SK-N-SH (cell line): ENCODE measurements at regions not wholly inside any gene's neighbourhood (a gene's known extent, or its start where the extent isn't known, plus 50 kb on each side); places are given as distances from the start of the nearest gene placed in this dataset.

Experiments used
- CTCF ChIA-PET: fragments of 300-600, 350-600 bp; formaldehyde crosslinking; extraction: SDS; loops from one replicate; lab custom pipeline; 2021; lab: Yijun Ruan, JAX
- POLR2A ChIA-PET: fragments of 350-600 bp; sonication (Branson Sonifier 250); formaldehyde crosslinking; extraction: SDS; loops from one replicate; lab custom pipeline; 2020; ENCODE audit warnings: antibody characterized with exemption, inconsistent platforms; lab: Yijun Ruan, JAX
- DNase-seq: peaks from one replicate; pipeline ENCODE4 v3.0.0; 2012
- H2AFZ ChIP-seq: fragments of 200-600 bp; sonication (generic); 2 replicates; pipeline ENCODE4 v1.8.1; 2016; ENCODE audit warnings: antibody characterized with exemption, mild to moderate bottlenecking, low read depth
- H3F3A ChIP-seq: fragments of 200-600 bp; sonication (generic); replicated peaks from 2 replicates; pipeline ENCODE3; 2016; ENCODE audit warnings: antibody characterized with exemption, mild to moderate bottlenecking; ENCODE audit not compliant: insufficient read depth
- H3K27ac ChIP-seq, 2 experiments: fragments of 200-500 bp in 1 of 2; fragments of 200-600 bp in 1 of 2; sonication (Bioruptor generic) in 1 of 2; sonication (generic), shearing (Covaris generic) in 1 of 2; 2 replicates each; pipeline versions ENCODE4 v1.5.1 to v1.6.1; 2014 to 2016; ENCODE audit warnings: low read depth in 2 of 2, inconsistent platforms in 1 of 2, low read length in 1 of 2, mild to moderate bottlenecking in 1 of 2, mixed read lengths in 1 of 2
- H3K27me3 ChIP-seq: fragments of 200-600 bp; sonication (generic), shearing (Covaris generic); 2 replicates; pipeline ENCODE4 v1.6.1; 2016; ENCODE audit warnings: mixed run types; ENCODE audit not compliant: insufficient read depth
- H3K36me3 ChIP-seq, 2 experiments: fragments of 200-500 bp in 1 of 2; fragments of 200-600 bp in 1 of 2; sonication (Bioruptor generic) in 1 of 2; sonication (generic) in 1 of 2; replicated peaks in 1 of 2; 2 replicates each; pipeline versions ENCODE3 to v1.5.1; 2014 to 2016; ENCODE audit warnings: low read length in 1 of 2, mild to moderate bottlenecking in 1 of 2; ENCODE audit not compliant: insufficient read depth in 2 of 2, control insufficient read depth in 1 of 2
- H3K4me1 ChIP-seq, 2 experiments: fragments of 200-500 bp in 1 of 2; fragments of 200-600 bp in 1 of 2; sonication (Bioruptor generic) in 1 of 2; sonication (generic), shearing (Covaris generic) in 1 of 2; 2 replicates each; pipeline versions ENCODE4 v1.5.1 to v1.6.1; 2014 to 2016; ENCODE audit warnings: low read depth in 1 of 2, low read length in 1 of 2, mixed run types in 1 of 2; ENCODE audit not compliant: insufficient read depth in 2 of 2, control insufficient read depth in 1 of 2
- H3K4me2 ChIP-seq: fragments of 200-600 bp; sonication (generic), shearing (Covaris generic); 2 replicates; pipeline ENCODE4 v1.6.1; 2017; ENCODE audit warnings: mixed run types
- H3K4me3 ChIP-seq, 2 experiments: fragments of 200-500 bp in 1 of 2; fragments of 200-600 bp in 1 of 2; sonication (Bioruptor generic) in 1 of 2; sonication (generic), shearing (Covaris generic) in 1 of 2; 2 replicates each; pipeline versions ENCODE4 v1.5.1 to v1.8.1; 2014 to 2016; ENCODE audit warnings: low read depth in 2 of 2, inconsistent platforms in 1 of 2, low read length in 1 of 2, mild to moderate bottlenecking in 1 of 2, mixed read lengths in 1 of 2, moderate library complexity in 1 of 2
- H3K79me2 ChIP-seq: fragments of 200-600 bp; sonication (generic); 2 replicates; pipeline ENCODE4 v1.8.1; 2017; ENCODE audit warnings: mild to moderate bottlenecking; ENCODE audit not compliant: insufficient read depth
- H3K9ac ChIP-seq: fragments of 200-600 bp; sonication (generic); 2 replicates; pipeline ENCODE4 v1.6.1; 2017; ENCODE audit warnings: mixed run types
- H3K9me2 ChIP-seq: fragments of 200-600 bp; sonication (generic); 2 replicates; pipeline ENCODE4 v1.6.1; 2017; ENCODE audit warnings: mixed run types
- H3K9me3 ChIP-seq: fragments of 200-600 bp; sonication (generic); 2 replicates; pipeline ENCODE4 v1.6.1; 2017; ENCODE audit warnings: mixed run types, mild to moderate bottlenecking, moderate library complexity
- H4K20me1 ChIP-seq: fragments of 200-600 bp; sonication (generic); 2 replicates; pipeline ENCODE4 v1.6.1; 2017; ENCODE audit warnings: mild to moderate bottlenecking, mixed run types; ENCODE audit not compliant: insufficient read depth
- ELF1 ChIP-seq: IDR thresholded peaks from 2 replicates; pipeline ENCODE4 v1.4.0; 2012
- EZH2phosphoT487 ChIP-seq: fragments of 200-600 bp; sonication (generic); IDR thresholded peaks from 2 replicates; pipeline ENCODE4 v1.6.1; 2017; ENCODE audit warnings: low read depth, mixed run types, mild to moderate bottlenecking, antibody characterized with exemption, moderate library complexity, borderline replicate concordance
- FOSL2 ChIP-seq: IDR thresholded peaks from 2 replicates; pipeline ENCODE4 v1.4.0; 2012; ENCODE audit warnings: low read depth, mild to moderate bottlenecking, moderate library complexity, borderline replicate concordance
- FOXJ3 ChIP-seq: sonication (generic); formaldehyde crosslinking; IDR thresholded peaks from 2 replicates; pipeline ENCODE4 v1.5.1; 2020; ENCODE audit warnings: mild to moderate bottlenecking, missing genetic modification reagents
- GATA2 ChIP-seq: sonication (generic); formaldehyde crosslinking; IDR thresholded peaks from 2 replicates; pipeline ENCODE4 v1.5.0; 2020; ENCODE audit warnings: mild to moderate bottlenecking, missing genetic modification reagents
- IRF3 ChIP-seq: fragments of 150-350 bp; IDR thresholded peaks from 2 replicates; pipeline ENCODE4 v1.6.1; 2016; ENCODE audit warnings: mild to moderate bottlenecking, low read depth, low read length
- JUND ChIP-seq: IDR thresholded peaks from 2 replicates; pipeline ENCODE4 v1.4.0; 2012
- MXI1 ChIP-seq: IDR thresholded peaks from 2 replicates; pipeline ENCODE4 v1.6.1; 2012; ENCODE audit warnings: mild to moderate bottlenecking, low read depth, low read length, improper control_type of control experiment
- NRF1 ChIP-seq: IDR thresholded peaks from 2 replicates; pipeline ENCODE4 v1.6.1; 2012; ENCODE audit warnings: low read depth, mild to moderate bottlenecking, low read length
- POLR2AphosphoS5 ChIP-seq: IDR thresholded peaks from 2 replicates; pipeline ENCODE4 v1.6.1; 2012; ENCODE audit warnings: low read depth, low read length
- RAD21 ChIP-seq: IDR thresholded peaks from 2 replicates; pipeline ENCODE4 v1.6.1; 2012; ENCODE audit warnings: mild to moderate bottlenecking, low read length
- RFX5 ChIP-seq: IDR thresholded peaks from 2 replicates; pipeline ENCODE4 v1.6.1; 2012; ENCODE audit warnings: mild to moderate bottlenecking, improper control_type of control experiment, low read length
- RXRA ChIP-seq: IDR thresholded peaks from 2 replicates; pipeline ENCODE4 v1.4.0; 2012; ENCODE audit warnings: low read depth, mild to moderate bottlenecking, borderline replicate concordance
- SMC3 ChIP-seq: IDR thresholded peaks from 2 replicates; pipeline ENCODE4 v1.6.1; 2012; ENCODE audit warnings: low read depth, low read length, improper control_type of control experiment
- TCF12 ChIP-seq: IDR thresholded peaks from 2 replicates; pipeline ENCODE4 v1.4.0; 2012
- TEAD4 ChIP-seq: IDR thresholded peaks from 2 replicates; pipeline ENCODE4 v1.4.0; 2012; ENCODE audit warnings: mild to moderate bottlenecking, borderline replicate concordance; ENCODE audit not compliant: insufficient read depth
- WGBS: methylation state at CpG from one replicate; pipeline ENCODE4 v1.1.6; 2017; ENCODE audit warnings: low lambda C conversion rate; 5-methylcytosine and 5-hydroxymethylcytosine counted together
- TF ChIP-seq, protein P1 (sequence below): IDR thresholded peaks from 2 replicates; pipeline ENCODE4 v1.4.0; 2012; ENCODE audit warnings: low read depth
- TF ChIP-seq, protein P2 (sequence below): fragments of 150-350 bp; IDR thresholded peaks from 2 replicates; pipeline ENCODE4 v1.6.1; 2017; ENCODE audit warnings: antibody characterized with exemption, low read length, low read depth, borderline replicate concordance

- TF ChIP-seq IRF3 (no peak), FOSL2 (no peak)
Observed at GRCh38 chr15:70442211-70442610, 321.1 kb downstream of the UACA start (continued).

GRCh38 chr15:70440416-70441138 lies 322.8 kb downstream of the UACA start:
- Histone ChIP-seq H3K4me3 (no peak overlapping the region), H3K9ac (no peak overlapping the region), H2AFZ (no peak overlapping the region), H3K9me2 (no peaks in the 10 kb centered on the region), H3K4me2 (no peak overlapping the region), H3K27me3 (peaks cover 25% of the 10 kb centered on the region; the same call in 1 of the 2 replicates), H3K4me1 (peaks cover 0 to 27% of the 10 kb centered on the region in 2 experiments; a peak in 2 of 4 replicates), H3K9me3 (no peaks in the 10 kb centered on the region), H3K79me2 (no peaks in the 10 kb centered on the region), H3K27ac (no peak overlapping the region), H3F3A (no peaks in the 10 kb centered on the region), H4K20me1 (no peaks in the 10 kb centered on the region), H3K36me3 (no peaks in the 10 kb centered on the region)
- TF ChIP-seq RAD21 (no peak), POLR2AphosphoS5 (no peak), ELF1 (no peak), MXI1 (no peak), TCF12 (no peak), JUND (no peak), IRF3 (no peak), TEAD4 (no peak), RFX5 (no peak), FOXJ3 (no peak), EZH2phosphoT487 (no peak), RXRA (no peak), SMC3 (no peak), GATA2 (CRISPR knock-in tag) (no peak), NRF1 (no peak)
- TF ChIP-seq, protein P1, sequence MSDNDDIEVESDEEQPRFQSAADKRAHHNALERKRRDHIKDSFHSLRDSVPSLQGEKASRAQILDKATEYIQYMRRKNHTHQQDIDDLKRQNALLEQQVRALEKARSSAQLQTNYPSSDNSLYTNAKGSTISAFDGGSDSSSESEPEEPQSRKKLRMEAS, result no peak
- TF ChIP-seq, protein P2, sequence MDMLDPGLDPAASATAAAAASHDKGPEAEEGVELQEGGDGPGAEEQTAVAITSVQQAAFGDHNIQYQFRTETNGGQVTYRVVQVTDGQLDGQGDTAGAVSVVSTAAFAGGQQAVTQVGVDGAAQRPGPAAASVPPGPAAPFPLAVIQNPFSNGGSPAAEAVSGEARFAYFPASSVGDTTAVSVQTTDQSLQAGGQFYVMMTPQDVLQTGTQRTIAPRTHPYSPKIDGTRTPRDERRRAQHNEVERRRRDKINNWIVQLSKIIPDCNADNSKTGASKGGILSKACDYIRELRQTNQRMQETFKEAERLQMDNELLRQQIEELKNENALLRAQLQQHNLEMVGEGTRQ, result no peak
- WGBS, result 81% methylated on average over 9 of the region's 10 CpGs
- POLR2A ChIA-PET, result no interaction called here
- CTCF ChIA-PET, result interaction anchor here (1.5 to 4.9 kb wide), 3 partner anchors 26 to 48 kb away, joined by 3 to 18 read pairs (median 8); no protein-coding TSS in a partner anchor
- no peak for DNase-seq
